Spleen (tissue), 7 donors: ENCODE measurements at regions not wholly inside any gene's neighbourhood (a gene's known extent, or its start where the extent isn't known, plus 50 kb on each side); places are given as distances from the start of the nearest gene placed in this dataset.

Experiments used
- CTCF ChIP-seq, 11 experiments: fragments of 200-600 bp in 7 of 11; fragments of 450-650 bp in 4 of 11; sonication (generic) in 4 of 11; IDR thresholded peaks in 8 of 11; conservative IDR thresholded peaks in 3 of 11; 1 replicate in 7 of 11; 2 replicates in 4 of 11; pipeline versions ENCODE4 v1.4.0 to v1.8.0; 2016 to 2021; ENCODE audit warnings: antibody characterized with exemption in 11 of 11, inconsistent platforms in 4 of 11, mild to moderate bottlenecking in 1 of 11
- POLR2A ChIP-seq, 3 donors: fragments of 450-650 bp; IDR thresholded peaks; one replicate each; pipeline ENCODE4 v1.5.1; 2017; ENCODE audit warnings: antibody characterized with exemption in 3 of 3, mild to moderate bottlenecking in 1 of 3
- POLR2AphosphoS5 ChIP-seq, 3 donors: sonication (generic); formaldehyde crosslinking; IDR thresholded peaks; one replicate each; pipeline ENCODE4 v1.5.1; 2017; ENCODE audit warnings: antibody characterized with exemption in 3 of 3
- donor health status: DM: no; HTN: no; CAD: no; lungs with moderate emphysema.
- donor health status: DM: no; HTN: no; CAD: no.
- donor health status: DM: no; HTN: no; CAD: no.

- TF ChIP-seq CTCF (IDR thresholded peaks at IDR 0.05 in 8 of 11, conservative IDR thresholded peaks at IDR 0.05 in 3 of 11) (no peak), POLR2A (IDR thresholded peaks at IDR 0.05) (no peak), POLR2AphosphoS5 (IDR thresholded peaks at IDR 0.05) (no peak)
These were observed 188.2 kb downstream of the SI start for GRCh38 chr3:164890061-164890460.
